GM21423 (cell line): ENCODE measurements at regions not wholly inside any gene's neighbourhood (a gene's known extent, or its start where the extent isn't known, plus 50 kb on each side); places are given as distances from the start of the nearest gene placed in this dataset.

ENCODE experiments used
- ATAC-seq: cut with Tn5 transposase; IDR thresholded peaks from one replicate; pipeline ENCODE4 v1.9.1; 2021; ENCODE audit warnings: mild to moderate bottlenecking, moderate library complexity; ENCODE audit not compliant: unreplicated experiment

DNA sequence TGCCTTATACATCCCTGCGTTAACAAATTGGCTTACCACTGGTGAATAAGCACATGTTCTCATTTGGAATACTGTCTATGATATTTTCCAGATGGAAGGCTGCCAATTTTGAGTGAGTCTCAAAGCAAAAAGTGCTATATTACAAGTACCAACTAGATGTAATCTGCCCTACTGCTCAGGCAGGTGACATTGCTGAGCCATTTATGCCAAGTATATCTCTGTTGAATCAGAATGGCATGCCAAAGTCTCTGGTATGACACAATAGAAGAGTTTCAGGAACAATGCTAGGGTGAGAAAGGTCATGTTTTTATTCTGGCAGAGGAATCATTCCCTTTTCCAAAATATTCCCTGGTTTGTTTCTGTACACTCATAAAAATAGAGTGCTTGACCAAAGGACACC lies 356.5 kb downstream of the CDH9 start:
- no peak for ATAC-seq

DNA sequence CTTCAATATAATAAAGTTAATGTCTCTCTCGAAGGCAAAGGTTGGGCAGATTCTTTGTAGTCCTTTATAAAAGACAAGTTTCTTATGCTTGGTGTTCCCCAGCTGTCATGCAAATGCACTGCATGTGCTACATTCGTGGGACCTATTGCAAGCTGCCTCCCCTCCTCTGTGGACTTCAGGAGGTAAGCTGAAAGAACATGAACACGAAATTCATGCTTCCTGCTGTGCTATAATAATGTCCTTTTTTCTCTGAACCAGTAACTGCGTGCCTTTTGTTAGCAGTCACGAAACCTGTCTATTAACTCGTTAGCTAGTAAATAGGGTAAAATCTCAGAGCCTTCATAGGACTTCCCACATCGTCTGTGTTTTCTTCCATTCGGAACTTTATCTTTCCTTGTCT lies 363.5 kb downstream of the CDH9 start:
- no peak for ATAC-seq

DNA sequence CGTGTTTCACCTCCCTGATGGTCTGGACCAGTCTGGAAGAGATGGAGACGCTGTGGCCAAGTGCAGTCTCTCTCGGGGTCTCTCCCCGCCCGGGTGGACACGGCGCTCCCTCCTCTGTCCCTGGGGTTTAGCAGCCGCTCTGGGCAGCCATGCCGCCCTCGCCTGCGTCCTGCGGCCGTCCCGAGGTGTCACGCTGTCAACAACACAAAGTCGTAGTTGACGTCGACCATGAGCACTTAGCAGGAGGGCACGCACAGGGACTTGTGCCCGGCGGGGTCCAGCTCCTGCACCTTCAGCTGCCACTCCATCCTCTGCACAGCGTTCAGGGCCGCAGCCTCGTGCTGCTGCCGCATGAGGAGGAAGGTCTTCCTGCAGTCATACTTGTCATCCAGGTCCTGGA lies 368.9 kb downstream of the CDH9 start:
- no peak for ATAC-seq

DNA sequence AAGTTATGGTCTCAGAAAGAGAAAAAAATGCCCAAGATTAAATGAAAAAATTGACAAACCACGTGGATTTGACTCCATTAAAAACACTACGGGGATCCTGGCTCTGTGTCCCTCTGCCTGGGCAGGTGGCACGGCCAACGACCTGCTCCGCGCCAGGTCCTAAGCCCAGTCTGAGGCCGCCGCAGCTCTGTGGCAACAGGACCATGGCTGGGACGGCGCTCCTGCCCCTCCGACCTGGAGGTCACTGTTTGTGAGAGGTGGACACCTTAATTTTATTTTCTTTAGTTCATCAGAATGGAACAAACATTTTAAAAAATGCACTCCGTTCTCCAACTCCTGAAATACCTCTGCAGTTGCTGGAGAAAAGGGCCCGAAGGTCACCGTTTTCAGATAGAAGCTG lies 369.4 kb downstream of the CDH9 start:
- no peak for ATAC-seq

DNA sequence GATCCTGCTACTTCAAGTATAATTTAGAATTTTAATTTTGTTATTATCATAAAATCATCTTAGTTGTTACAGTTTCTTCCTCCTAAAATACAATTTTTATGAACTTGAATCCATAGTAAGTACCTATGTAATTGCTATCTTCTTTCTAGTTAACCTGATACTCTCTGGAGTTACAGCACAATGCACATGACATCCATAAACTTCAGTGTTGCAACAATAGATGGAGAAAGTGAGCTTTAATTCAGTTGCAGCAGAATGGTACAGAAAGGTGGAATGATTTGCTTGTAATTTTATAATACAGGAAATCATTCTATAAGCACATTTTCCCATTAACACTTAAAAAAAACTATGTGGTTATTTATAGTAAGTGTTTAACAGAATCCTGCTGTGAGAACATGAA lies 372.0 kb downstream of the CDH9 start:
- no peak for ATAC-seq

DNA sequence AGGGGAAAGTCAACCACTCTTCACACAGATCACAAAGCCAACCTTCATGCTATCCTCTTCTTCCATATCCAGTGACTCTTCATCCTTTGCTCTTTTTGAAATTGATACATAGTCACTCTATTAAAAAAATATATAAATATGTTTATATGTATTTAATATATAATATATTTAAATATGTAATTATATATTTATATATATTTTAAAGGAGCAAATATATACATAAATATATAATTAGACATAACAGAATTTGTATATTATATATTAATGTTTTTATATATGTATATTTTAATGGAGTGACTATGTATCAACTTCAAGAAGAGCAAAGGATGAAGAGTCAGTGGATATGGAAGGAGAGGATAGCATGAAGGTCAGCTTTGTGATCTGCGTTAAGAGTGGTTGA lies 374.9 kb downstream of the CDH9 start:
- ATAC-seq = no peak

DNA sequence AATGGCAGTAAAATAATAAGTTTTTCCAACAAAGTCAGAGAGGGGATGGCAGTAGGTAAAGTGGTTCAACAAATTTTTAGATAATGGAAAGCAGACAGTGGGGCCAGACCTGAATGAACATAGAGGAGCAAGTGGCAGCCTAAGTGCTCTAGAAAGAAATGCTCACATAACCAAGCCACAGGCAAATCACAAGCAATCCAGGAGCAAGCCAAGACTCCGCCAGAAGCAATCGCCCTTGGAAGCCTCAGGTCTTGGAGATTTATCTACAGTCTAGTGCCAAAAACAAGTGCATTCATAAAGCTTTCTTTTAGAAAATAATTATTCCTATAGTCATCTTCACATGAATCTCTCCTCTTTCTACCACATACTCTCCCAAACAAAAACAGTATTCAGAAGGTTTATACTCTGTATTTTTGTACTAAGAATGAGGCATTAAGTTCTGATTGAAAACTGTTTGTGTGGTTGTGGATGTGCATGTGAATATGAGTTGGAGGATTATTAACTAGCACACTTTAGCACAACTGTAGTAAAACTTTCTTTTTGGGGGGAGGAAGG lies 375.5 kb downstream of the CDH9 start:
- no peak for ATAC-seq

DNA sequence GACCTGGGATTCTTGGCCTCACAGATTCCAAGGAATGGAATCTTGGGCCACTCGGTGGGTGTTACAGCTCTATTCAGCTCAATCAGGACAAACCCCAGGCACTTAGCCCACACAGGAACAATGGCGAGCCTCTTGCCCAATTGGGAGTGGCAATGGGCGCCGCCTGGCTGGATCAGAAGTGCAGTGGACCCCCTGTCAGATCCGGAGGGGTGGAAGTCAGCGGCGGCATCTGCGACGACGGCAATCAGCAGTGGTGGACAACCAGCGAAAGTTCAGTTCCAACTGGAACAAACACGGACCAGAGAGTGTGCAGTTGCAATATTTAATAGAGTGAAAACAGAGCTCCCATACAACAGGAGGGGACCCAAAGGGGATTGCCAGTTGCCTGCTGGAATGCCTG lies 378.3 kb downstream of the CDH9 start:
- ATAC-seq = no peak

DNA sequence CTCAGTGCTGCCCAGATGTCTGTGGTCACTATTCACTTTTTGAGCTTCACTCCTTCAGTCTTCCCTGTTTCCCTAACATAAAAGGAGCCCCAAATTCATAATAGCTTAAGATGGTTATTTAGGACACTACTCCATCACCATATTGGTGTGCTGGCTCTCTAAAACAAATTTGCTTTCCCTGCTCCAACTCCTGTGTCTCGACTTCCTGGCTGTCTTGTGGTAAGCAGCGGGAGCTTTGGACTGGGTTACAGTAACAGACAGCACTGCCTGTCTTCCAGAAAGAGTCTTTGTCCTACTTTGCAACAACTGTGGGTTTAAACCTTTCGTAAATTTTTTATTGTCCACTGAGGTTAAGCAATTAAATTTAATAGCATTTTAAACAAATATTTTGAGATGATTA lies 389.4 kb downstream of the CDH9 start:
- ATAC-seq = no peak

DNA sequence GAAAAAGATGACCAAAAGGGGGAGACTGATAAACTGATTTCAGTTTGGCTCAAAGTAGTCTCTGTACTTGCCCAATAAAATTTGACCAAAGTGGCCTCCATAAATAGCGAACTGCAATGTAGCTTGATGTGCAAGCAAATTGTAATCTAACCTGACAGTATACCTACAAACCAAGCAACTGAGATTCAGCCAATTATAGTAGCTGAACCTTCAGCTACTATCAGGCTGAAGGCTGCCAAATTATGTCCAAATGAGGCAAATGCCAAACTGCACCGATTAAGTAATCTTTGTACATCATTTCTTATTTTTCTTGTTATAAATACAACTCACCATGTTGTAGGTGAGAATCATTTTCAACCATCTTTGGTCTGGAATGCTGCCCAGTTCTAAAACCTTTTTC lies 390.6 kb downstream of the CDH9 start:
- ATAC-seq = no peak

DNA sequence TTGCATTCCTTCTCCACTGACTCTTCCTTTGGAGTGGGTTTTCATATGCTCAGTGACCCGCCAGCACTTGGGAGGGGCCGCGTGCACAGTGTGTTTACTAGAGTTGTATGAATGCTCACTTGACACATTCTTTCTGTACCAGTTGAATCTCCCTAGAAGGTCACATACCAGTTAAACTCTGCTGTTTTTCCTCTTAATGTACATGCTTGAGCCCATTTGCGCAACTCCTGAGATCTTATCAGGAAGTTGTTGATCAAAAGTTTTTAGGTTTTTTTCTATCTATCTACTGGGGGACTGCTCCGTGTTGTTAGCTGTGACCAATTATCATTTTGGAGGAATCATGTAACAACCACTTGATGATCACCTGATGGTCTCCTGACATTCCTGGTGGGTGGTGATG lies 392.7 kb downstream of the CDH9 start:
- ATAC-seq = no peak

DNA sequence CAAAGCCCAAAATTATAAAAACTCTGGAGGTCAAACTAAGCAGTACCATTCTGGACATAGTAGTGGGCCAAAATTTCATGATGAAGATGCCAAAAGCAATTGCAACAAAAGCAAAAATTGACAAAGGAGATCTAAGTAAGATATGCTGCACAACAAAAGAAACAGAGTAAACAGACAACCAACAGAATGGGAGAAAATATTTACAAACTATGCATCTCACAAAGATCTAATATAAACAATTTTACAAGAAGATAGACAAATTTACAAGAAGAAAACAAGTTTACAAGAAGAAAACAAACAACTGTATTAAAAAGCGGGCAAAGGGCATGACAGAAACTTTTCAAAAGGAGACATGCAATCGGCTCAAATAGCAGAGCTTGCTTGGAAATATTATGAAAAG lies 396.9 kb downstream of the CDH9 start:
- ATAC-seq = no peak

DNA sequence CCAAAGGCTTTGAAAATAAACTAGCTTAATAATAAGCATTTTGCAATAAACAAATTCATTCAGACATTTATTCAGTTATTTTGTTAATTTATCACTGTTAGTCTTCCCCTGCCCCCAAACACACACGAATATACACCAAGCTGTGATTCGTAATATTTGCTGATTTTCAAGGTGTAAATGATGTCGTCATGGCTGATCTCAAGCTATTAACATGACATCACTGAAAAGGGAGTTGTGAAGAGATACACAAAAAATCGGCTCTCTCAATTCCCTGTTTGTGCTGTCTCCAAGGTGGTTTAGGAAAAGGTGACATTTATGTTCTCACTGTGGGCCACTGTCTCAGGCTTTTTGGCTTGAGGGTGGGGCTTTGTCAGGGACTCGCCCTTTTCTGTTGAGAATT lies 413.3 kb downstream of the CDH9 start:
- ATAC-seq = no peak

DNA sequence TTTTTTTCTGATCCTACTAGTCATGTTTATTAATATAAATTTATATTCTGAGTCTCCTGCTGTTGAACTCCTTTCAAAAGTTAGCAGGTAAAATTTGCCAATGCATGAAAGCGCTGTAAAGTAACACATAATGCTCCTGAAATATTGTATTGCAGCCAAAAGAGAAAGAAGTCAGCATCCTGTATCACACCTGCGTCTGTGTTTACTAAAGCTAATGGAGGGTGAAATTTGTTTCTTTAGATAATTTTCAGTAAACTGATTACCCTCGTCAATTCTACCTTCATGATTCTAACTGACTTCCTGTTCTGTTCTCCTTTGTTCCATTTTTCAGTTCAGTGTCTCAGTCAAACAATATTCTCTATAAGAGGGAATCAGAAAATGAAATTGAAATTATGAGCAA lies 415.4 kb downstream of the CDH9 start:
- no peak for ATAC-seq

DNA sequence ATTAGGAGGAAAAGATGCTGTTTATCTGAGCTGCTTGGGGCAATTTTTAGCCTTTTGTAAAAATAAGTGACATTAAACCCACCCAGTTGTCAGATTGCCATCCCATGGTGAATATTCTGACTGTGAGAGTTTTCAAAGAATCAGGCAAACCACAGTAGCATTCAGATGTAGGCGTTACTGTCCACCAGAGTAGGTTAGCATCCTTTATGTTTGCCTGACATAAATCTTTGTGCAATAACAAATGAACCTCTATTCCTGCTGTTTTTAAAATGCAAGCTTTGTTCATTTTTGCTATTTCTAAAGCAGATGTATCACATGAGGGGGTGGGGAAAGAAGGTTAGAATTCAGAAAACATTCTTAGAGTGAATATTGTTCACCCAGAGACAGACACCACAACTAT lies 427.8 kb downstream of the CDH9 start:
- no peak for ATAC-seq

DNA sequence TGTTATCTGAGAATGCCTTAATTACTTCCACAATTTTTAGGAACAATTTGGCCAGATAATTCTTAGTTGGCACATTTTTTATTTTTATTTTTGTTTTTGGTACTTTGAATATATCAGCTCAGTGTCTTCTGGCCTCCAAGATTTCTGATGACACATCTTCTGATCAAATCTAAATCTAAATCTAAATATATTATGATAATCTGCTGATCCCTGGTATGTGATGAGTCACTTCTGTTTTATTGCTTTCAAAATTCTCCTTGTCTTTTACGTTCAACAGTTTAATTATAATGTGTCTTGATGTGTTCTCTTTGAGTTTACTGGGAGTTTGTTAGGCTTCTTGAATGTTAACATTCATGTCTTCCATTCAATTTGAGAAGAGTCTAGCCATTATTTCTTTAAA lies 436.8 kb downstream of the CDH9 start:
- ATAC-seq = no peak

DNA sequence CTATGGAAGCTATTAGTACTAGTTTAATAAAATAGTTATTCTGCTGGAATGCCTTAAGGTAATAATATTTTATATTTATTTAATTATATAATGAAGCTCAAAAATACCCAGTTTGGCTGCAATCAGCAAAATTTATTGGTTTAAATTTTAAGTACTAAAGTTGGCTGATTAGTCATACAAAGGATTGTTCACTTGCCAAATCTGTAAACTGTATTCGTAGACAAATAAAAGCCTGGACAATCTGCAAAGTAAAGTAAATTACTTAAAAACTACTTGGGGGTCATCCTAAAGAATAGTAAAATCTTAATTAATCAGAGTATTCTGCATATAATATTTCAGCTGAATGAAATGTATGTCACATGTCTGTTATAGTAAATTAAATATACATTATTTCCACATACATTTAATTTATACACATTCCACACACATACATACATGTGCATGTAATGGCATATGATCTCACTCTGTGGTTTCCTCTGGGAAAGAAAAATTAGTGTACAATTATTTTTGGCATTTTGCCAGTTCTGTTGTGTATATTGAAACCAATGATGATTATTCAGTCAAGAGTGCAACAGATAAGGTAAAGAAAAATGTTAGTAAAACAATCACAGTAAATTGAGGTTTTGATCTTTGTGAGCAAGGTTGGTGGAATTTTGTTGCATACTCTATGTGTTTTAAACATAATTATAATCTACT lies 455.9 kb downstream of the CDH9 start:
- ATAC-seq = no peak

DNA sequence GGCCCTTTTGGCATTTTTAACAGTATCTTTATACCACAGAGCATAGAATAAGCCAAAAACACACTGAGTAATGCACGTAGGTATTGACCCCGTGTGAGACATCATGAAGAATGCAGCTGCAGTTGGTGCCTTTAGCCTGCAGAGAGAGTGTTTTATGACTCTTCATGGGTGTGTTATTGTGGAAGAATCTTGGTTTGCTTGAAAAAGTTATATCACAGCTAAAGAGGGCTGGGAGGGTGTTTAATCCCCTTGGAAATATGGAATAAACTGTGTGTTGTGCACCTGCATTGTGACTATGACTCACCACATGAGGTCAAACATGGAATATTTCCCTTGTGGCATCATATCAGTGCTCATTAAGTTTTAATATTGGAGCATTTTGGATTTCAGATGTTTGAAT lies 458.7 kb downstream of the CDH9 start:
- no peak for ATAC-seq

DNA sequence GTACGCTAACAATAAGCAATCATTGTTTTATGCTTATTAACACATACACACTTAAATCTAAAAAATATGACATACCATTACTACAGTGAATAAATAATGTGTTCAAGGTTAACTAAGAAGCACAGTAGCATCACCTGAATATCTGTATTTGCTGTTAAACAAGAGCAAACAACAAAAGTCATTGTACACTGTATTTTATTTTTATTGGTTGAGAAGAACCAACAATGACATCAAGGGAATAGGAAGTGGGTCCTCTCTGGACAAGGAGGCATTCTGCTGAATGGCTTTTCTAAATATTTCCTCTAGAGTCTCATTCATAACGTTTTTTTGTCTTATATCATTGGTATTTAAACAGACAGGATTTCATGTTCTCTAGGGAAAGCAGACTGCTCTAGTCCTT lies 460.4 kb downstream of the CDH9 start:
- ATAC-seq = no peak

DNA sequence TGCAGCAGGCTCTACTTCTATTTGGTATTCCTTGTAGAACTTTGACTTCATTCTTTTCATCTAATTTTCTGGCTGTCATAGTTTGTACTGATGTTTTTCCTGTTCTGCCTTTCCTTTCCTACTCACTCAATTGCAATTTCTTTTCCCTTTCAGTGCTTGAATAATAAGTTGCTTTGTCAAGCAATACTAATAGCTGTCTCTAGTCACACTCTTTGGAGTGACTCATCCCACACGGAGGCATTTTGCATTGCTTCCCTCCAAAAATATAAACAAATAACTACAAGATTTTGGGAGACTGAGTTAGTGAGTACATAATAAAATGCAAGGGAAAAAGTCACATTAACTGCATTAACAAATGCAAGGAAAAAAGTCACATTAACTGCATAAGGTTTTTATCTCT lies 465.9 kb downstream of the CDH9 start:
- no peak for ATAC-seq

DNA sequence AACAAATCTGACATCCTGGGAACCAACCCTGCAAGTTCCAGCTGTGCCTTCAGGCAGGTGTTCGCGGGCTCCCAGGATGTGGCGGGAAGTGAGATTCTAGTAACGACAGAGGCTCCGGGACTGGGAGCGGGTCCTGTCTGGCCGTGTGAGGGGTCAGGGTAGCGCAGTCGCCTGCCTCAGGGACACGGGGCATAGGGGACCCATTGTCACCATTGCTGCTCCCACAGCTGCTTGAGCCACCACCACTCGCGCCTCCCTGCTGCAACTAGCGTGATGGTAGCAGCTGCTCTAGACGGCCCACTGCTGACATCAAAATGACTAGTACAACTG lies 468.5 kb downstream of the CDH9 start:
- no peak for ATAC-seq

DNA sequence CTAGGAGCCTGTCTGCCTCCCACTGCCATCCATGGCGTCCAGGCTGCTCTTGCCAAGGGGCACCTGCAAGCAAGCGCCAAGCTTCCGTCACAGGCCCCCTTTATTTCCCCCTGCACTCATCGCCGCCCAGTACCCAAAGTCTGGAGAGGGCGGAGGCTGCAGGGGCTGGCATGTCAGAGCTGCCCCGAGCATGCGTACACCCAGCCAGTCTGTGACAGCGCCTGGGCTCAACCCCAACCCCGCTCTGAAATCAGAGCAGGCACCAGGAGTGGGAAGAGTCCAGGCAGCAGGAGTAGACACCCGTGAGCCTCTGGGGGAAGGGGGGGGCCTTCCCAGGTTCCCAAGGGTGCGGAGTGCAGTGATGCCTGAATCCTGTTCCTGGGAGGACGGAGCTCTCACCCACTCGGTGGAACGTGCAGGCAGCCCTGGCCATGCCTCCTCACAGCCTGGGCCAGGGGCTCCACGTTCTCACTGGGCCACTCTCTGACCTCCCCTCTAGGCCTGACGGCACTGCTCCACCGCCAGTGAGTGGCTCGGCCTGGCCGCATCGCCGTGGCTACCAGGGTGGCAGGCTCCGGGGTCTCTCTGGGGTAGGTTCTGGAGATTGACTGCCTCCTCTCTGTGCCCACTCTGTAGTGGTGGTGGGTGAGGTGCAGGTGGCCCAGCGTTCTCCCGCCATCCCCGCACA lies 469.0 kb downstream of the CDH9 start:
- ATAC-seq = no peak

DNA sequence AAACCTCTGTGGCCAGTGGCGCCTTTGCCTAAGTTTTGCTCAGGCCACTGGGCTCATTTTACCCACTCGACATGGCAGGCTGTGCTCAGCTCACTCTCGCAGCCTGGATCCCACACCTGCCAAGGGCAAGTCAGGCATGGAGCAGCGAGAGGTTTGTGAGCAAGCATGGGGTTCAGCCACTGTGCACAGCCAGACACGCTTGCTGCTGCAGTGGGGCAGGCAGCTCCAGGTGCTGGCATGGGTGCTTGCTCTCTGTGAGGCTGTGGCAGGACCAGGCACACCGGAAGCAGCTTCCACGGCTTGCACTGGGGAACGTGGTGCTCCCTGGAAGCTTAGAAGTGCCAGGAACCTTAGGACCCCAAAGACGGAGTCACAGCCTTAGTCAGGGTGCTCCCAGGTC lies 470.1 kb downstream of the CDH9 start:
- ATAC-seq = no peak
